ENCODE measurements at regions not wholly inside any gene's neighbourhood (a gene's known extent, or its start where the extent isn't known, plus 50 kb on each side); places are given as distances from the start of the nearest gene placed in this dataset.

DNA sequence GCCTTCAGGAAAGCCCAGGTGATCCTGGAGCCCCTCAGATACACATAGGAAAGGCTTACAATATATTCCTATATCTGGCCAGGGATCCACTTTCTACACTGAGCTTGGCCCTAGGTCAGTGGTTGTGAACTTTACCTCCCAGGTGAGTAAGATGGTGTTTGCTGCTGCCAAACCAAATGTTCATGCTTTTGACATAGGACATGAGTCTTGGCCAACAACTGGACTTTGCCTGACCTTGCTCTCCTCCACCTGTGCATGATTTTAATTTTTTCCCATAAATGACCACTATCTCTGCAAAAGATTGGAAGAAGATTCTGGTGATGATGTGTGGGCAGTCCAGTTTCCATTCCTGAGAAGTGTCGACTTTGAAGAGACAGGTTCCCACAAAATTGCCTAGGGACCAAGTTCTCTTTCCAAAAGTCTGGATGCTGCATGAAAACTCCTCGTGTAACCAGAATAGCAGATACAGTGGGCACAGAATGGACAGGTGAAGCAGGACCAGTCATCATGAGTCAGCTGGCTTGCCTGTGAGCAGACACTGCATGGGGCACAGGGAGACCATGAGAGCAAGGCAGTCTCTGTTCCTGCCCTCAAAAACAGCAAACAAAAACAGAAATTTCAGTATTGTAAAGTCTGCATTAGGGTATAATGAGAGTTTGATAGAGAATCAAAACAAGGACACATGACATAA, 226.4 kb upstream of the MON1B start:
- DNase-seq (ENCODE audit: low spot score): no peak
- TF ChIP-seq, protein P1, sequence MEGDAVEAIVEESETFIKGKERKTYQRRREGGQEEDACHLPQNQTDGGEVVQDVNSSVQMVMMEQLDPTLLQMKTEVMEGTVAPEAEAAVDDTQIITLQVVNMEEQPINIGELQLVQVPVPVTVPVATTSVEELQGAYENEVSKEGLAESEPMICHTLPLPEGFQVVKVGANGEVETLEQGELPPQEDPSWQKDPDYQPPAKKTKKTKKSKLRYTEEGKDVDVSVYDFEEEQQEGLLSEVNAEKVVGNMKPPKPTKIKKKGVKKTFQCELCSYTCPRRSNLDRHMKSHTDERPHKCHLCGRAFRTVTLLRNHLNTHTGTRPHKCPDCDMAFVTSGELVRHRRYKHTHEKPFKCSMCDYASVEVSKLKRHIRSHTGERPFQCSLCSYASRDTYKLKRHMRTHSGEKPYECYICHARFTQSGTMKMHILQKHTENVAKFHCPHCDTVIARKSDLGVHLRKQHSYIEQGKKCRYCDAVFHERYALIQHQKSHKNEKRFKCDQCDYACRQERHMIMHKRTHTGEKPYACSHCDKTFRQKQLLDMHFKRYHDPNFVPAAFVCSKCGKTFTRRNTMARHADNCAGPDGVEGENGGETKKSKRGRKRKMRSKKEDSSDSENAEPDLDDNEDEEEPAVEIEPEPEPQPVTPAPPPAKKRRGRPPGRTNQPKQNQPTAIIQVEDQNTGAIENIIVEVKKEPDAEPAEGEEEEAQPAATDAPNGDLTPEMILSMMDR (IDR thresholded peaks at IDR 0.05; ENCODE audit: extremely low read depth, missing control alignments): no peak

DNA sequence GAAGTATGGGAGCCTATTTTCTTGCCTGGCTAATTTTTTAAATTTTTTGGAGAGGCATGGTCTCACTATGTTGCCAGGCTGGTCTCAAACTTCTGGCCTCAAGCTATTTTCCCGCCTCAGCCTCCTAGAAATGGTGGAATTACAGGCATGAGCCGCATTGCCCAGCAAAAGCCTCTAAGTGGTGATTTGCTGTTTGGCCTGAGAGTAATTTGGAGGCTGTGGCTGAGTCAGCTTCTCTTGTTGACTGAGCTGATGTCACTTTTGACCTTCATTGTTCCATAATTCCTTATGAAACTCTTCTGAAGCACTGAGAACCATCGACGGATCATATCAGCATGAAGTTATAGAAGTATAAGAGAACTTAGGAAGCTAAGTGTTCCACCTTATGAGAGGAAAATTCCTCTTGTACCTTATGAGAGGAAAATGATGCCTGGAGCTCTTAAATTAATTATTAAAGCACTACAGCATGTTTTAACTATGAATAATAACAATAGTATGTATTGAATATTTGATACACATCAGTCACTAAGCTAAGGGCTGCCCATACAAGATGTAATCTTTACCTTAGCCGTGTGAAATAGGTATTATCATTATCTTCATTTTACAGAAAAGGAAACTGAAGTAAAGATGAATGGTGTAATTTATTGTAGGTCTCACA, 220.8 kb upstream of the MON1B start:
- TF ChIP-seq, protein P1 (IDR thresholded peaks at IDR 0.05; ENCODE audit: extremely low read depth, missing control alignments): no peak
- DNase-seq (ENCODE audit: low spot score): no peak

DNA sequence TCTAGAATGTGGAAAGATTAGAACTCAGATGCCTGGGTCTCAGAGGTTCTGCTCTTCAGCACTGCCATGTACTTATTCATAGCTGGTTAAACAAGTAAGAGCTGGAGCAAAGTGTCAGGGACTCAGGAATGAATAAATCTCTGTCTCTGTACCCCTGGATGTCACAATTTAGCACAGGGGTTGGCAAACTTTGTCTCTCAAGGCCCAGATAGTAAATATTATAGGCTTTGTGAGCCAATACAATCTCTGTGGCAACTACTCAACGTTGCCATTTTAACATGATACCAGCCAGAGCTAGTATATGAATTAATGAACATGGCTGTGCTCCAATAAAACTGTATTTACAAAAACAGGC, 220.3 kb upstream of the MON1B start:
- no peak for DNase-seq (ENCODE audit: low spot score)
- TF ChIP-seq, protein P1 (IDR thresholded peaks at IDR 0.05; ENCODE audit: extremely low read depth, missing control alignments): no peak

DNA sequence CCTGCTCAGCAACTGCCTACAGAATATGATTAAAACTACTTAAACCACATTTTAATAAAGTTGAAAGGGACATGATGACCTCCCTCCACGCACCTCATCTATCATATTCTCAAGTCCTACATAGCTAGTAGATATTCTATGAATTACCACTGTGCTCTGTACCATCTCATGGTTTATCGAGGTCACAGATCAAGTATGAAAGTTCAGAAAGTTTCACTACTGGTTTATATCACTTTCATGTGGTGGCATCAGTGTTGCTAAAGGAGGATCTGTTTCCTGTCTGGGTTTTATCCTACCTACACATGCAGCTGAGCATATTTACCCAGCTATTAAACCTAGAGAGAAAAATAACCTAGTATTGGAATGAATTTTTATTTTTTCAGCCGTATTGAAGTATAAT, 214.9 kb upstream of the MON1B start:
- TF ChIP-seq, protein P1 (IDR thresholded peaks at IDR 0.05; ENCODE audit: extremely low read depth, missing control alignments): no peak
- DNase-seq (ENCODE audit: low spot score): peak; percentile 4

DNA sequence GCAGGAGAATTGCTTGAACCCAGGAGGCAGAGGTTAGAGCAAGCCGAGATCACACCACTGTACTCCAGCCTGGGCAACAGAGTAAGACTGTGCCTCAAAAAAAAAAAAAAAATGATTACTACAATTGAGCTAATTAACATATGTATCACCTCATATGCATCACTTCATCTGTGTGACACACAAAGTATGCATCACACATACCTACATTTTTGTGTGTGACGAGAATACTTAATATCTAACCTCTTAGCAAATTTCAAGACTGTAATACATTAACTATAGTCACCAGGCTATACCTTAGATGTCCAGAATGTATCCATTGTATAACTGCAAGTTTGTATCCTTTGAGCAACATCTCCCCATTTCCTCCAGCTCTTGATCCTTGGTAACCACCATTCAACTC, 214.2 kb upstream of the MON1B start:
- TF ChIP-seq, protein P1 (IDR thresholded peaks at IDR 0.05; ENCODE audit: extremely low read depth, missing control alignments): no peak
- no peak for DNase-seq (ENCODE audit: low spot score)

DNA sequence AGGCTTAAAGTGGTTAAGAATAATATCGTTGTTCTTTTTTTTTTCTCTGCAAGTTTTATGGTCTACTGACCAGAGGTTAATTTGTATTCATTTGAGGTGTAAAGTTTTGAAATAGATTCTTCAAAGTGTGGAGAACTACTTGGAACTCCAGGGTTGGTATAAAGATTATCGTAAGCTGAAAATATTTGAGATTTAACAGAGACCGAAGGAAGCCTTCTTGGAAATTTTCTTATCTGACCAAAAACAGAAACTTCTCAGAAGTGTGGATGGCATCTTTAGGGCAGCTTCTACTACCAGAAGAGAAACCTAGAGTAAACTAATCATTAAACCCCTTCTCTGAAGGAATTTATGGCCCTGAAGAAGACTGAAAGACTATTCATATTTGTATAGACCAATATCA, 206.8 kb upstream of the MON1B start:
- no peak for DNase-seq (ENCODE audit: low spot score)
- TF ChIP-seq, protein P1 (IDR thresholded peaks at IDR 0.05; ENCODE audit: extremely low read depth, missing control alignments): no peak

DNA sequence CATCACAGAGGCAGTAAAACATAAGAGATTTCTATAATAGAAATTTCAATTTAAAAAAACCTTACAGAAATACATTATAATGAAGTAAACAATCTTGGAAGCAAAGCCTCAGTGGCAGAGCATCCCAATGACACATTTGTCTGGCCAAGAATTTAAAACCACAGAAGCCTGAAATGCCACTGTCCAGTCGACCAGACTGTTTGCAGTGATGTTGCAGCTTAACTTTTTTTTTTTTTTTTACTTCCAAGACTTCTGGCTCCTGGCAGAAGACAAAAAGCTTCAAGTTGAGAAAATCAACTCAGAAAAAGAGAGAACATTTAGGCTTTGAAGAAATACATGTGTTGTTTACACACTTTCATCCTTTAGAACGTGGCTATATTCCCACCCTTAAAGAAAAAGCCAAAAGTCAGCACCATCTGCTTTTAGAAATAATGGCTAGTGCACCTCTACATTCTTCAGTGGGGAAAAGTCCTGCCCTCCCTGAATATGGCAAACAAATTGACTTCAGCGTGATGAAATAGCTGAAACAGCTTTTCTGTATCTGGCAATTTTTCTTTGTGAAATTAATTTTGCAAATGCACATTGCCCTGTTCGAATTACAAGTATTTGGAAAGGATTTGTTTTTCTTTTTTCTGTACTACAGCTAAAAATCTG, 205.5 kb upstream of the MON1B start:
- no peak for DNase-seq (ENCODE audit: low spot score)
- TF ChIP-seq, protein P1 (IDR thresholded peaks at IDR 0.05; ENCODE audit: extremely low read depth, missing control alignments): no peak
